ENCODE measurements at regions not wholly inside any gene's neighbourhood (a gene's known extent, or its start where the extent isn't known, plus 50 kb on each side); places are given as distances from the start of the nearest gene placed in this dataset.

DNA sequence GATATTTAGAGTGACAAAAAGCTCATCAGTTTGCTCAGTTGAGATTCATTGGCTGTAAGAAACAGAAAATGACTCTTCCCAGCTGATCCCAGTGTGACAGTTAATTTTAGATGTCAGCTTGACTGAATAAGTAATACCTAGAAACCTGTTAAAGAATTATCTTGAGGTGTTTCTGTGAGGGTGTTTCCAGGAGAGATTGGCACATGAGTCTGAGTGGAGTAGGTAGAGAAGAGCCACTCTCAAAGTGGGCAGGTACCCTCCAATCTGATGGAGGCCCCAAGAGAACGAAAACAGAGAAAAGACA is 200.8 kb upstream of the BTBD3 start:
- no peak overlapping the region for H2AFZ ChIP-seq (replicated peaks; ENCODE audit: low read length, poor library complexity)
- DNase-seq (no peak), ATAC-seq (ENCODE audit: low read depth) (no peak)
- no peaks in the 10 kb centered on the region for H4K20me1 ChIP-seq (ENCODE audit: insufficient read depth, low read length)
- peak overlapping the region; percentile 67; the same call in 1 of the 2 replicates for H3K27ac ChIP-seq (ENCODE audit: insufficient read depth, low read length)
- H4K8ac ChIP-seq (ENCODE audit: low read depth in 2 of 2, low read length in 2 of 2), result peak overlapping the region; percentile 57 to 81
- H2BK5ac ChIP-seq (ENCODE audit: low read depth, low read length, poor library complexity, severe bottlenecking), result peak overlapping the region; percentile 78
- peak overlapping the region; percentile 27; the same call in 1 of the 2 replicates for H3K4me2 ChIP-seq (ENCODE audit: low read depth, low read length)
- H3K4me3 ChIP-seq (ENCODE audit: insufficient read depth, low read depth, low read length), result no peak overlapping the region
- dilution Hi-C loops (cut with HindIII; ENCODE audit: low sequenced_read_pairs, unreplicated experiment) (no loop called here), in situ Hi-C loops (cut with MboI; ENCODE audit: low sequenced_read_pairs) (no loop called here), intact Hi-C loops (cut with micrococcal nuclease) (loop anchor here (1.0 to 5.0 kb wide), 3 partner anchors 90 to 200 kb away; partner anchors contain the start of gene BTBD3)
- H3K4ac ChIP-seq (ENCODE audit: low read depth, low read length), result peak overlapping the region; percentile 81
- H2BK15ac ChIP-seq (ENCODE audit: low read depth, low read length), result peak overlapping the region; percentile 92; the same call in 2 of the 3 replicates
- no TSS peak for BruUV-seq (replicated peaks)
- H3K79me1 ChIP-seq (ENCODE audit: low read depth in 1 of 2, low read length in 2 of 2), result no peaks in the 10 kb centered on the region
- peak overlapping the region; percentile 74 for H2AK5ac ChIP-seq (ENCODE audit: low read depth, low read length)
- peak overlapping the region; percentile 96 for H3K18ac ChIP-seq (ENCODE audit: low read depth, low read length)
- peaks cover 8% of the 10 kb centered on the region; the same call in 1 of the 2 replicates for H3K4me1 ChIP-seq (ENCODE audit: control insufficient read depth, insufficient read depth, low read length)
- peak overlapping the region; percentile 27; the same call in 1 of the 2 replicates for H3K14ac ChIP-seq (replicated peaks; ENCODE audit: low read depth, low read length)
- no peak overlapping the region; the same call in 1 of the 2 replicates for H3K9ac ChIP-seq (ENCODE audit: low read depth, low read length)
- H2BK20ac ChIP-seq (ENCODE audit: low read depth, low read length), result peak overlapping the region; percentile 94
- peak overlapping the region; percentile 93 for H2BK120ac ChIP-seq (ENCODE audit: low read depth, low read length)
- no peaks in the 10 kb centered on the region for H3K36me3 ChIP-seq (ENCODE audit: control insufficient read depth, insufficient read depth, low read length)
- H3K9me1 ChIP-seq (ENCODE audit: insufficient read depth, low read length), result no peaks in the 10 kb centered on the region
- WGBS, 2 experiments (ENCODE audit: extremely low coverage in 2 of 2, insufficient read length in 1 of 2), result no CpG with 5 or more reads among the region's 1 CpG
- H3K23ac ChIP-seq (ENCODE audit: low read depth, low read length), result peak overlapping the region; percentile 10; the same call in 1 of the 2 replicates
- H3K56ac ChIP-seq (ENCODE audit: extremely low read depth, insufficient read depth, low read length), result peak overlapping the region; percentile 68; the same call in 1 of the 2 replicates
- H3K9me3 ChIP-seq (ENCODE audit: control insufficient read depth, insufficient read depth, low read length), result no peaks in the 10 kb centered on the region
- H2AK9ac ChIP-seq (replicated peaks; ENCODE audit: low read depth, low read length, poor library complexity), result peak overlapping the region; percentile 49
- peaks cover 3% of the 10 kb centered on the region; the same call in 1 of the 2 replicates for H3K27me3 ChIP-seq (ENCODE audit: control insufficient read depth, insufficient read depth, low read length)
- POLR2A ChIA-PET (ENCODE audit: unreplicated experiment), result interaction anchor here (0.7 kb wide), 1 partner anchor 495 kb away, joined by 4 read pairs; no protein-coding TSS in a partner anchor
- H4K91ac ChIP-seq (ENCODE audit: insufficient read depth, low read depth, low read length), result peak overlapping the region; percentile 81
- CTCF ChIA-PET, result interaction anchor here (1.0 to 1.6 kb wide), 8 partner anchors 9 to 95 kb away, joined by 3 to 8 read pairs (median 3); no protein-coding TSS in a partner anchor
- peak overlapping the region; percentile 75; the same call in 1 of the 2 replicates for H4K5ac ChIP-seq (ENCODE audit: low read depth, low read length)
- TF ChIP-seq MAZ (IDR thresholded peaks at IDR 0.05; ENCODE audit: borderline replicate concordance, low read depth, low read length) (no peak), BHLHE40 (IDR thresholded peaks at IDR 0.05; ENCODE audit: low read depth, low read length) (no peak), CHD1 (IDR thresholded peaks at IDR 0.05; ENCODE audit: low read depth, low read length) (no peak), NFE2L2 (IDR thresholded peaks at IDR 0.05; ENCODE audit: low read depth, low read length) (no peak), POLR2A (IDR thresholded peaks at IDR 0.05; ENCODE audit: low read depth, low read length) (no peak), MAFK (IDR thresholded peaks at IDR 0.05; ENCODE audit: low read depth, low read length) (no peak), RFX5 (IDR thresholded peaks at IDR 0.05; ENCODE audit: low read depth, low read length) (no peak), RAD21 (IDR thresholded peaks at IDR 0.05; ENCODE audit: low read length) (no peak)
